ENCODE measurements at regions not wholly inside any gene's neighbourhood (a gene's known extent, or its start where the extent isn't known, plus 50 kb on each side); places are given as distances from the start of the nearest gene placed in this dataset.

- TF ChIP-seq CTCF (conservative IDR thresholded peaks at IDR 0.05; ENCODE audit: low read length) = no peak
- no peak for TF ChIP-seq EZH2phosphoT487 (IDR thresholded peaks at IDR 0.05; ENCODE audit: borderline replicate concordance)
These were observed 115.2 kb downstream of the RBFOX3 start for GRCh38 chr17:79495665-79496064.
